AG10803 (cell line): ENCODE measurements at regions not wholly inside any gene's neighbourhood (a gene's known extent, or its start where the extent isn't known, plus 50 kb on each side); places are given as distances from the start of the nearest gene placed in this dataset.

Experiments
- DNase-seq: peaks from one replicate; pipeline ENCODE4 v3.0.0; 2010; ENCODE audit warnings: low read depth
- H3K4me3 ChIP-seq: 2 replicates; pipeline ENCODE4 v1.5.1; 2011; ENCODE audit warnings: mild to moderate bottlenecking, low read length, control low read depth
- CTCF ChIP-seq: conservative IDR thresholded peaks from 2 replicates; pipeline ENCODE4 v1.5.1; 2011; ENCODE audit warnings: mild to moderate bottlenecking, low read length, control low read depth, inconsistent platforms

- no peak for DNase-seq
- H3K4me3 ChIP-seq, result no peak overlapping the region
- no peak for TF ChIP-seq CTCF
Observed at GRCh38 chr5:173771121-173771724, 116.9 kb upstream of the CPEB4 start.

- TF ChIP-seq CTCF, result no peak
- no peak overlapping the region for H3K4me3 ChIP-seq
- DNase-seq, result no peak
Observed at GRCh38 chr5:173771725-173772383, 116.3 kb upstream of the CPEB4 start.

GRCh38 chr5:173772384-173773059 lies 115.6 kb upstream of the CPEB4 start:
- H3K4me3 ChIP-seq, result no peak overlapping the region
- TF ChIP-seq CTCF, result no peak

GRCh38 chr5:173774271-173774761 lies 113.8 kb upstream of the CPEB4 start:
- no peak overlapping the region for H3K4me3 ChIP-seq
- TF ChIP-seq CTCF, result no peak
- DNase-seq, result no peak

More at GRCh38 chr5:173772384-173773059, 115.6 kb upstream of the CPEB4 start:
- DNase-seq, result no peak

- no peak overlapping the region for H3K4me3 ChIP-seq
- DNase-seq, result no peak
- TF ChIP-seq CTCF, result no peak
Observed at GRCh38 chr5:173775261-173776197, 112.6 kb upstream of the CPEB4 start.

- no peak overlapping the region for H3K4me3 ChIP-seq
- TF ChIP-seq CTCF, result no peak
- DNase-seq, result no peak
Observed at GRCh38 chr5:173777149-173777548, 111.0 kb upstream of the CPEB4 start.
